ENCODE measurements at regions not wholly inside any gene's neighbourhood (a gene's known extent, or its start where the extent isn't known, plus 50 kb on each side); places are given as distances from the start of the nearest gene placed in this dataset.

- Histone ChIP-seq H3K4me3 (ENCODE audit: low read length) (no peak overlapping the region), H3K9me3 (ENCODE audit: control insufficient read depth, low read length) (no peaks in the 10 kb centered on the region)
- H3K27me3 Mint-ChIP-seq (ENCODE audit: insufficient read depth): no peaks in the 10 kb centered on the region
Observed at GRCh38 chr4:174436377-174436776, 85.9 kb downstream of the HPGD start.

GRCh38 chr4:174435974-174436373 is 86.3 kb downstream of the HPGD start:
- Mint-ChIP-seq H3K4me3 (no peak overlapping the region), H3K27me3 (ENCODE audit: insufficient read depth) (no peaks in the 10 kb centered on the region), H3K36me3 (ENCODE audit: low read depth) (peaks cover 2% of the 10 kb centered on the region), H3K27ac (no peak overlapping the region), H3K4me1 (no peaks in the 10 kb centered on the region), H3K9me3 (peaks cover 2% of the 10 kb centered on the region)
- Histone ChIP-seq H3K4me1 (ENCODE audit: control insufficient read depth, insufficient read depth, low read length) (no peaks in the 10 kb centered on the region), H3K36me3 (ENCODE audit: control insufficient read depth, insufficient read depth, low read length) (no peaks in the 10 kb centered on the region), H3K27ac (ENCODE audit: low read depth, low read length) (no peak overlapping the region), H3K4me3 (ENCODE audit: low read length) (no peak overlapping the region), H3K9ac (ENCODE audit: extremely low read depth, low read length, poor library complexity, severe bottlenecking) (no peak overlapping the region), H3K27me3 (ENCODE audit: control insufficient read depth, insufficient read depth, low read length, poor library complexity, severe bottlenecking) (no peaks in the 10 kb centered on the region), H3K9me3 (ENCODE audit: control insufficient read depth, low read length) (no peaks in the 10 kb centered on the region)
- no peak for DNase-seq
- WGBS, 2 experiments (ENCODE audit: insufficient coverage in 1 of 2, insufficient read length in 1 of 2): 93% methylated on average over 2 of the region's 2 CpGs; no CpG with 5 or more reads in 1 of the 2 experiments
- TF ChIP-seq CTCF (conservative IDR thresholded peaks at IDR 0.05): no peak

More at GRCh38 chr4:174436377-174436776, 85.9 kb downstream of the HPGD start:
- H3K36me3 Mint-ChIP-seq (ENCODE audit: low read depth): peaks cover 5% of the 10 kb centered on the region
- no peaks in the 10 kb centered on the region for H3K4me1 Mint-ChIP-seq
- H3K4me3 Mint-ChIP-seq: no peak overlapping the region
- Histone ChIP-seq H3K27me3 (ENCODE audit: control insufficient read depth, insufficient read depth, low read length, poor library complexity, severe bottlenecking) (no peaks in the 10 kb centered on the region), H3K4me1 (ENCODE audit: control insufficient read depth, insufficient read depth, low read length) (no peaks in the 10 kb centered on the region), H3K36me3 (ENCODE audit: control insufficient read depth, insufficient read depth, low read length) (no peaks in the 10 kb centered on the region), H3K9ac (ENCODE audit: extremely low read depth, low read length, poor library complexity, severe bottlenecking) (no peak overlapping the region), H3K27ac (ENCODE audit: low read depth, low read length) (no peak overlapping the region)
- no peak for DNase-seq
- H3K9me3 Mint-ChIP-seq: peaks cover 5% of the 10 kb centered on the region
- no peak overlapping the region for H3K27ac Mint-ChIP-seq
- WGBS, 2 experiments (ENCODE audit: insufficient coverage in 1 of 2, insufficient read length in 1 of 2): 75 to 93% methylated on average over 1 of the region's 1 CpG
- no peak for TF ChIP-seq CTCF (conservative IDR thresholded peaks at IDR 0.05)

- no peak overlapping the region for H3K27ac Mint-ChIP-seq
- no peaks in the 10 kb centered on the region for H3K27me3 Mint-ChIP-seq (ENCODE audit: insufficient read depth)
- Histone ChIP-seq H3K9me3 (ENCODE audit: control insufficient read depth, low read length) (no peaks in the 10 kb centered on the region), H3K4me3 (ENCODE audit: low read length) (no peak overlapping the region), H3K27ac (ENCODE audit: low read depth, low read length) (no peak overlapping the region), H3K9ac (ENCODE audit: extremely low read depth, low read length, poor library complexity, severe bottlenecking) (no peak overlapping the region), H3K4me1 (ENCODE audit: control insufficient read depth, insufficient read depth, low read length) (no peaks in the 10 kb centered on the region), H3K27me3 (ENCODE audit: control insufficient read depth, insufficient read depth, low read length, poor library complexity, severe bottlenecking) (no peaks in the 10 kb centered on the region), H3K36me3 (ENCODE audit: control insufficient read depth, insufficient read depth, low read length) (no peaks in the 10 kb centered on the region)
- H3K4me1 Mint-ChIP-seq: no peaks in the 10 kb centered on the region
- H3K4me3 Mint-ChIP-seq: no peak overlapping the region
- H3K9me3 Mint-ChIP-seq: no peaks in the 10 kb centered on the region
- H3K36me3 Mint-ChIP-seq (ENCODE audit: low read depth): no peaks in the 10 kb centered on the region
- WGBS, 2 experiments (ENCODE audit: insufficient coverage in 1 of 2, insufficient read length in 1 of 2): 82 to 86% methylated on average over 4 of the region's 4 CpGs
- DNase-seq: peak; percentile 47
- no peak for TF ChIP-seq CTCF (conservative IDR thresholded peaks at IDR 0.05)
Observed at GRCh38 chr4:174434455-174434854, 87.8 kb downstream of the HPGD start.
